SK-N-SH (cell line): ENCODE measurements at regions not wholly inside any gene's neighbourhood (a gene's known extent, or its start where the extent isn't known, plus 50 kb on each side); places are given as distances from the start of the nearest gene placed in this dataset.

ENCODE experiments used
- CTCF ChIA-PET: fragments of 300-600, 350-600 bp; formaldehyde crosslinking; extraction: SDS; loops from one replicate; lab custom pipeline; 2021; lab: Yijun Ruan, JAX
- POLR2A ChIA-PET: fragments of 350-600 bp; sonication (Branson Sonifier 250); formaldehyde crosslinking; extraction: SDS; loops from one replicate; lab custom pipeline; 2020; ENCODE audit warnings: antibody characterized with exemption, inconsistent platforms; lab: Yijun Ruan, JAX
- DNase-seq: peaks from one replicate; pipeline ENCODE4 v3.0.0; 2012
- H2AFZ ChIP-seq: fragments of 200-600 bp; sonication (generic); 2 replicates; pipeline ENCODE4 v1.8.1; 2016; ENCODE audit warnings: antibody characterized with exemption, mild to moderate bottlenecking, low read depth
- H3F3A ChIP-seq: fragments of 200-600 bp; sonication (generic); replicated peaks from 2 replicates; pipeline ENCODE3; 2016; ENCODE audit warnings: antibody characterized with exemption, mild to moderate bottlenecking; ENCODE audit not compliant: insufficient read depth
- H3K27ac ChIP-seq, 2 experiments: fragments of 200-500 bp in 1 of 2; fragments of 200-600 bp in 1 of 2; sonication (Bioruptor generic) in 1 of 2; sonication (generic), shearing (Covaris generic) in 1 of 2; 2 replicates each; pipeline versions ENCODE4 v1.5.1 to v1.6.1; 2014 to 2016; ENCODE audit warnings: low read depth in 2 of 2, inconsistent platforms in 1 of 2, low read length in 1 of 2, mild to moderate bottlenecking in 1 of 2, mixed read lengths in 1 of 2
- H3K27me3 ChIP-seq: fragments of 200-600 bp; sonication (generic), shearing (Covaris generic); 2 replicates; pipeline ENCODE4 v1.6.1; 2016; ENCODE audit warnings: mixed run types; ENCODE audit not compliant: insufficient read depth
- H3K36me3 ChIP-seq, 2 experiments: fragments of 200-500 bp in 1 of 2; fragments of 200-600 bp in 1 of 2; sonication (Bioruptor generic) in 1 of 2; sonication (generic) in 1 of 2; replicated peaks in 1 of 2; 2 replicates each; pipeline versions ENCODE3 to v1.5.1; 2014 to 2016; ENCODE audit warnings: low read length in 1 of 2, mild to moderate bottlenecking in 1 of 2; ENCODE audit not compliant: insufficient read depth in 2 of 2, control insufficient read depth in 1 of 2
- H3K4me1 ChIP-seq, 2 experiments: fragments of 200-500 bp in 1 of 2; fragments of 200-600 bp in 1 of 2; sonication (Bioruptor generic) in 1 of 2; sonication (generic), shearing (Covaris generic) in 1 of 2; 2 replicates each; pipeline versions ENCODE4 v1.5.1 to v1.6.1; 2014 to 2016; ENCODE audit warnings: low read depth in 1 of 2, low read length in 1 of 2, mixed run types in 1 of 2; ENCODE audit not compliant: insufficient read depth in 2 of 2, control insufficient read depth in 1 of 2
- H3K4me2 ChIP-seq: fragments of 200-600 bp; sonication (generic), shearing (Covaris generic); 2 replicates; pipeline ENCODE4 v1.6.1; 2017; ENCODE audit warnings: mixed run types
- H3K4me3 ChIP-seq, 2 experiments: fragments of 200-500 bp in 1 of 2; fragments of 200-600 bp in 1 of 2; sonication (Bioruptor generic) in 1 of 2; sonication (generic), shearing (Covaris generic) in 1 of 2; 2 replicates each; pipeline versions ENCODE4 v1.5.1 to v1.8.1; 2014 to 2016; ENCODE audit warnings: low read depth in 2 of 2, inconsistent platforms in 1 of 2, low read length in 1 of 2, mild to moderate bottlenecking in 1 of 2, mixed read lengths in 1 of 2, moderate library complexity in 1 of 2
- H3K79me2 ChIP-seq: fragments of 200-600 bp; sonication (generic); 2 replicates; pipeline ENCODE4 v1.8.1; 2017; ENCODE audit warnings: mild to moderate bottlenecking; ENCODE audit not compliant: insufficient read depth
- H3K9ac ChIP-seq: fragments of 200-600 bp; sonication (generic); 2 replicates; pipeline ENCODE4 v1.6.1; 2017; ENCODE audit warnings: mixed run types
- H3K9me2 ChIP-seq: fragments of 200-600 bp; sonication (generic); 2 replicates; pipeline ENCODE4 v1.6.1; 2017; ENCODE audit warnings: mixed run types
- H3K9me3 ChIP-seq: fragments of 200-600 bp; sonication (generic); 2 replicates; pipeline ENCODE4 v1.6.1; 2017; ENCODE audit warnings: mixed run types, mild to moderate bottlenecking, moderate library complexity
- H4K20me1 ChIP-seq: fragments of 200-600 bp; sonication (generic); 2 replicates; pipeline ENCODE4 v1.6.1; 2017; ENCODE audit warnings: mild to moderate bottlenecking, mixed run types; ENCODE audit not compliant: insufficient read depth
- CHD2 ChIP-seq: fragments of 150-350 bp; IDR thresholded peaks from 2 replicates; pipeline ENCODE4 v1.6.1; 2018; ENCODE audit warnings: low read length; ENCODE audit not compliant: partially characterized antibody
- ELF1 ChIP-seq: IDR thresholded peaks from 2 replicates; pipeline ENCODE4 v1.4.0; 2012
- EP300 ChIP-seq, 2 experiments: IDR thresholded peaks; 2 replicates each; pipeline versions ENCODE4 v1.4.0 to v1.6.1; 2012; ENCODE audit warnings: borderline replicate concordance in 1 of 2, low read depth in 1 of 2, low read length in 1 of 2
- FOXM1 ChIP-seq: IDR thresholded peaks from 2 replicates; pipeline ENCODE4 v1.4.0; 2012; ENCODE audit warnings: low read depth, mild to moderate bottlenecking
- JUND ChIP-seq: IDR thresholded peaks from 2 replicates; pipeline ENCODE4 v1.4.0; 2012
- MEF2A ChIP-seq: IDR thresholded peaks from 2 replicates; pipeline ENCODE4 v1.4.0; 2012; ENCODE audit warnings: low read depth, borderline replicate concordance
- NFIC ChIP-seq: IDR thresholded peaks from 2 replicates; pipeline ENCODE4 v1.4.0; 2012; ENCODE audit warnings: borderline replicate concordance
- NRF1 ChIP-seq: IDR thresholded peaks from 2 replicates; pipeline ENCODE4 v1.6.1; 2012; ENCODE audit warnings: low read depth, mild to moderate bottlenecking, low read length
- PBX3 ChIP-seq: IDR thresholded peaks from 2 replicates; pipeline ENCODE4; 2012
- POLR2AphosphoS5 ChIP-seq: IDR thresholded peaks from 2 replicates; pipeline ENCODE4 v1.6.1; 2012; ENCODE audit warnings: low read depth, low read length
- RAD21 ChIP-seq: IDR thresholded peaks from 2 replicates; pipeline ENCODE4 v1.6.1; 2012; ENCODE audit warnings: mild to moderate bottlenecking, low read length
- RCOR1 ChIP-seq: fragments of 150-350 bp; IDR thresholded peaks from 2 replicates; pipeline ENCODE4 v1.6.1; 2017; ENCODE audit warnings: antibody characterized with exemption, low read length
- RFX5 ChIP-seq: IDR thresholded peaks from 2 replicates; pipeline ENCODE4 v1.6.1; 2012; ENCODE audit warnings: mild to moderate bottlenecking, improper control_type of control experiment, low read length
- RXRA ChIP-seq: IDR thresholded peaks from 2 replicates; pipeline ENCODE4 v1.4.0; 2012; ENCODE audit warnings: low read depth, mild to moderate bottlenecking, borderline replicate concordance
- SIN3A ChIP-seq: IDR thresholded peaks from 2 replicates; pipeline ENCODE4 v1.6.1; 2012; ENCODE audit warnings: low read depth, mild to moderate bottlenecking, low read length, moderate library complexity, borderline replicate concordance
- TEAD4 ChIP-seq: IDR thresholded peaks from 2 replicates; pipeline ENCODE4 v1.4.0; 2012; ENCODE audit warnings: mild to moderate bottlenecking, borderline replicate concordance; ENCODE audit not compliant: insufficient read depth
- USF1 ChIP-seq: IDR thresholded peaks from 2 replicates; pipeline ENCODE4 v1.4.0; 2012; ENCODE audit warnings: low read depth, borderline replicate concordance
- USF2 ChIP-seq: fragments of 150-350 bp; IDR thresholded peaks from 2 replicates; pipeline ENCODE4 v1.6.1; 2017; ENCODE audit warnings: antibody characterized with exemption, low read length, low read depth, borderline replicate concordance
- YY1 ChIP-seq: IDR thresholded peaks from 2 replicates; pipeline ENCODE4 v1.4.0; 2012; ENCODE audit warnings: low read depth, mild to moderate bottlenecking
- WGBS: methylation state at CpG from one replicate; pipeline ENCODE4 v1.1.6; 2017; ENCODE audit warnings: low lambda C conversion rate; 5-methylcytosine and 5-hydroxymethylcytosine counted together
- TF ChIP-seq, protein P1 (sequence below): fragments of 200-600 bp; sonication (generic); IDR thresholded peaks from 2 replicates; pipeline ENCODE4 v1.6.1; 2017; ENCODE audit warnings: antibody characterized with exemption, mild to moderate bottlenecking, moderate library complexity
- TF ChIP-seq, protein P2 (sequence below): IDR thresholded peaks from 2 replicates; pipeline ENCODE4 v1.6.1; 2012; ENCODE audit warnings: mild to moderate bottlenecking, low read depth, low read length, moderate library complexity

DNA sequence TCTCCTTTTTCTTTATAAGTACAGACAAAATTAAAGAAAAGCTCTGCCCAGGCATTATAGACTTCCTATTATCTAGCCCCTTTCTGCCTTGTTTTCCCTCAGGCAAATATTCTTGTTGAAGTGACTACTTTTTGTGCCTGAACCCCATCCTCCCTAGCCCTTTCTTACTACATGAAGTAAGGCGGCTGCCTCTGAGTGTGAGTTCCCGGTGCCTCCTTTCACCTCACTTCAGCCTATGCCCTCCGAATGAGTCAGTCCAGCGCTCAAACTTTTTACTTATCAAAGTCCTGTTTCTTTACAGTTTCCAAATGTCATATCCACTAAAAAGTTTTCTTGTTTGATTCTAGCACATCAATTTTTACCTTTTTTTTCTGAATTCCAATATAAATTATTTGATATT lies 778.3 kb upstream of the NRXN1 start:
- WGBS = 95% methylated on average over 4 of the region's 4 CpGs
- POLR2A ChIA-PET = no interaction called here
- Histone ChIP-seq H3K9me2 (no peaks in the 10 kb centered on the region), H3K36me3 (no peaks in the 10 kb centered on the region), H3K9me3 (no peaks in the 10 kb centered on the region), H3K79me2 (no peaks in the 10 kb centered on the region), H3K4me3 (no peak overlapping the region), H3K27ac (no peak overlapping the region), H4K20me1 (no peaks in the 10 kb centered on the region), H3K9ac (no peak overlapping the region), H3K27me3 (no peaks in the 10 kb centered on the region), H3K4me2 (no peak overlapping the region), H3K4me1 (peaks cover 0 to 21% of the 10 kb centered on the region in 2 experiments; a peak in 3 of 4 replicates), H3F3A (peaks cover 22% of the 10 kb centered on the region), H2AFZ (no peak overlapping the region; the same call in 1 of the 2 replicates)
- CTCF ChIA-PET = no interaction called here
- TF ChIP-seq RXRA (no peak), MEF2A (no peak), RCOR1 (no peak), POLR2AphosphoS5 (no peak), USF1 (no peak), RAD21 (no peak), PBX3 (no peak), JUND (no peak)
- DNase-seq = no peak

DNA sequence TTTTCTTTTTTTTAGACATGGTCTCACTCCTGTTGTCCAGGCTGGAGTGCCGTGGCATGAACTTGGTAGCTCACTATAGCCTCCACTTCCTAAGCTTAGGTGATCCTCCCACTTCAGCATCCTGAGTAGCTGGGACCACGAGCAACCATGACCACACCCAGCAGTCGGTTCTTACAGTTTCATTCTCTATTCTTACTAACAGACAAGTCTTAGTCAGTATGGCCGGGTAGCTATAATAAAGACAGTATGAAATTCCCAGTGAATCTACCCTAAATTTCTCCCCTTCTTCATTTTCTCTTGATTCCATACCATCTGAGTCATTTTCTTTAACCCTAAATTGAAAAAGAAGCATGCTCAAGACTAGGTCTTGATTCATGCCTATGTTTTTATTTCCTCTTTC lies 775.3 kb upstream of the NRXN1 start:
- POLR2A ChIA-PET = interaction anchor here (0.6 kb wide), 1 partner anchor 17 kb away, joined by 3 read pairs; no protein-coding TSS in a partner anchor
- Histone ChIP-seq H3K27ac (no peak overlapping the region), H3K36me3 (no peaks in the 10 kb centered on the region), H3K4me1 (0 out of 4 replicates have a peak, but pooled peaks cover 0 to 6% of the 10 kb centered on the region in 2 experiments), H3K27me3 (no peaks in the 10 kb centered on the region), H3K4me2 (no peak overlapping the region), H3K9ac (no peak overlapping the region), H3K9me2 (no peaks in the 10 kb centered on the region), H3K79me2 (no peaks in the 10 kb centered on the region), H2AFZ (no peak overlapping the region; the same call in 1 of the 2 replicates), H3K9me3 (no peaks in the 10 kb centered on the region), H4K20me1 (no peaks in the 10 kb centered on the region), H3K4me3 (no peak overlapping the region), H3F3A (peaks cover 7% of the 10 kb centered on the region)
- DNase-seq = no peak
- CTCF ChIA-PET = no interaction called here
- 59% methylated on average over 4 of the region's 4 CpGs for WGBS
- TF ChIP-seq, protein P1, sequence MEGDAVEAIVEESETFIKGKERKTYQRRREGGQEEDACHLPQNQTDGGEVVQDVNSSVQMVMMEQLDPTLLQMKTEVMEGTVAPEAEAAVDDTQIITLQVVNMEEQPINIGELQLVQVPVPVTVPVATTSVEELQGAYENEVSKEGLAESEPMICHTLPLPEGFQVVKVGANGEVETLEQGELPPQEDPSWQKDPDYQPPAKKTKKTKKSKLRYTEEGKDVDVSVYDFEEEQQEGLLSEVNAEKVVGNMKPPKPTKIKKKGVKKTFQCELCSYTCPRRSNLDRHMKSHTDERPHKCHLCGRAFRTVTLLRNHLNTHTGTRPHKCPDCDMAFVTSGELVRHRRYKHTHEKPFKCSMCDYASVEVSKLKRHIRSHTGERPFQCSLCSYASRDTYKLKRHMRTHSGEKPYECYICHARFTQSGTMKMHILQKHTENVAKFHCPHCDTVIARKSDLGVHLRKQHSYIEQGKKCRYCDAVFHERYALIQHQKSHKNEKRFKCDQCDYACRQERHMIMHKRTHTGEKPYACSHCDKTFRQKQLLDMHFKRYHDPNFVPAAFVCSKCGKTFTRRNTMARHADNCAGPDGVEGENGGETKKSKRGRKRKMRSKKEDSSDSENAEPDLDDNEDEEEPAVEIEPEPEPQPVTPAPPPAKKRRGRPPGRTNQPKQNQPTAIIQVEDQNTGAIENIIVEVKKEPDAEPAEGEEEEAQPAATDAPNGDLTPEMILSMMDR = no peak
- TF ChIP-seq CHD2 (no peak), ELF1 (no peak), YY1 (no peak), RFX5 (no peak), USF2 (no peak), TEAD4 (no peak), NRF1 (no peak), SIN3A (no peak), FOXM1 (no peak), EP300 (IDR thresholded peaks at IDR 0.05; ENCODE audit: borderline replicate concordance in 1 of 2, low read depth in 1 of 2, low read length in 1 of 2) (no peak), NFIC (no peak), JUND (no peak)
- TF ChIP-seq, protein P2, sequence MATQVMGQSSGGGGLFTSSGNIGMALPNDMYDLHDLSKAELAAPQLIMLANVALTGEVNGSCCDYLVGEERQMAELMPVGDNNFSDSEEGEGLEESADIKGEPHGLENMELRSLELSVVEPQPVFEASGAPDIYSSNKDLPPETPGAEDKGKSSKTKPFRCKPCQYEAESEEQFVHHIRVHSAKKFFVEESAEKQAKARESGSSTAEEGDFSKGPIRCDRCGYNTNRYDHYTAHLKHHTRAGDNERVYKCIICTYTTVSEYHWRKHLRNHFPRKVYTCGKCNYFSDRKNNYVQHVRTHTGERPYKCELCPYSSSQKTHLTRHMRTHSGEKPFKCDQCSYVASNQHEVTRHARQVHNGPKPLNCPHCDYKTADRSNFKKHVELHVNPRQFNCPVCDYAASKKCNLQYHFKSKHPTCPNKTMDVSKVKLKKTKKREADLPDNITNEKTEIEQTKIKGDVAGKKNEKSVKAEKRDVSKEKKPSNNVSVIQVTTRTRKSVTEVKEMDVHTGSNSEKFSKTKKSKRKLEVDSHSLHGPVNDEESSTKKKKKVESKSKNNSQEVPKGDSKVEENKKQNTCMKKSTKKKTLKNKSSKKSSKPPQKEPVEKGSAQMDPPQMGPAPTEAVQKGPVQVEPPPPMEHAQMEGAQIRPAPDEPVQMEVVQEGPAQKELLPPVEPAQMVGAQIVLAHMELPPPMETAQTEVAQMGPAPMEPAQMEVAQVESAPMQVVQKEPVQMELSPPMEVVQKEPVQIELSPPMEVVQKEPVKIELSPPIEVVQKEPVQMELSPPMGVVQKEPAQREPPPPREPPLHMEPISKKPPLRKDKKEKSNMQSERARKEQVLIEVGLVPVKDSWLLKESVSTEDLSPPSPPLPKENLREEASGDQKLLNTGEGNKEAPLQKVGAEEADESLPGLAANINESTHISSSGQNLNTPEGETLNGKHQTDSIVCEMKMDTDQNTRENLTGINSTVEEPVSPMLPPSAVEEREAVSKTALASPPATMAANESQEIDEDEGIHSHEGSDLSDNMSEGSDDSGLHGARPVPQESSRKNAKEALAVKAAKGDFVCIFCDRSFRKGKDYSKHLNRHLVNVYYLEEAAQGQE = no peak
